IPS DF 19.7 (cell line): ENCODE measurements at regions not wholly inside any gene's neighbourhood (a gene's known extent, or its start where the extent isn't known, plus 50 kb on each side); places are given as distances from the start of the nearest gene placed in this dataset.

Experiments
- DNase-seq: peaks from one replicate; pipeline ENCODE4 v3.0.0-alpha.2; 2013; ENCODE audit warnings: low read depth, low spot score

DNA sequence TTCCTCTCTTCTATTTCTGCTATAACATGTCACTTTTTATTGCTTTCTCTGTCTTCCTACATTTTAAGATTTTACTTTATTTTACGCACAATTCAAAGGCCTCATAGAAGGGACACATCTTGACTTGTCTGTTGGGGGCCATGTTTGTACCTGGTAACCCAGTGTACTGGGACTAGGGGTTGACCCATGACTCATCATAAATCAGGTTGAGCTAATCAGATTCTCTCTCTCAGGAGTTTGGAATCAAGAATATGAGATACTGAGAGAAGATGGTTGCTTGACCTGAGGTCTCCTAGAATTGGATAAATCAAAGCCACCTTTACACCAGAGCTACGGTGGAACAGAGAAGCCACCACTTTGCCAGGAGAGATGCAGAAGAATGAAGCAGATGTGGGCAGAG, 153.0 kb downstream of the UXS1 start:
- no peak for DNase-seq

DNA sequence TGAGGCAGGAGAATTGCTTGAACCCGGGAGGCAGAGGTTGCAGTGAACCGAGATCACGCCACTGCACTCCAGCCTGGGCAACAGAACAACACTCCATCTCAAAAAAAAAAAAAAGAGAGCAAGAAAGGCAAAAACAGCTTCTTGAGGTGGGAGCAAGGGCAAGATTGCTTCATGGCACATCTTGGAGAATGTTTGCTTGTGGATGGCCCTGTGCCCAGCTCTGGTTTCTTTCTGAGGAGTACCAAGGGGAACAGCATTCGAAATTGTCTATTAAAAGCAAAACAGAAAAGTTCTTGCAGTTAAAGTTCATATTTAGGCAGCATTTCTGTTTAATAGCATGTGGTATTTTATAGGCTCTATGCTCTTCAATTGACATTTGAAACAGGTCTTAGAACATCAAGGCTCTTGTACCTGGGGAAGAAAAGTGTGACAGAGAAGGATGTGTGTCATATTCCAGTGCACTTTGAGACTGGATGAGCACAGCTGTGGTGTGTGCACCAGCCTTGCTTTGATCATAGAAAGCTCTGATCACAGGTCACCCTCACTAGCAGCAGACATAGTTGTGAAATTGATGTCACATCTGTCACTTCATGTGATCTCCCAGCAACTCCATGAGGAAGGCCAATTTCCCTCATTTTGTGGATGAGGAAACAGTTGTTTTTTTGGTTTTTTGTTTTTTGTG, 154.3 kb downstream of the UXS1 start:
- no peak for DNase-seq

DNA sequence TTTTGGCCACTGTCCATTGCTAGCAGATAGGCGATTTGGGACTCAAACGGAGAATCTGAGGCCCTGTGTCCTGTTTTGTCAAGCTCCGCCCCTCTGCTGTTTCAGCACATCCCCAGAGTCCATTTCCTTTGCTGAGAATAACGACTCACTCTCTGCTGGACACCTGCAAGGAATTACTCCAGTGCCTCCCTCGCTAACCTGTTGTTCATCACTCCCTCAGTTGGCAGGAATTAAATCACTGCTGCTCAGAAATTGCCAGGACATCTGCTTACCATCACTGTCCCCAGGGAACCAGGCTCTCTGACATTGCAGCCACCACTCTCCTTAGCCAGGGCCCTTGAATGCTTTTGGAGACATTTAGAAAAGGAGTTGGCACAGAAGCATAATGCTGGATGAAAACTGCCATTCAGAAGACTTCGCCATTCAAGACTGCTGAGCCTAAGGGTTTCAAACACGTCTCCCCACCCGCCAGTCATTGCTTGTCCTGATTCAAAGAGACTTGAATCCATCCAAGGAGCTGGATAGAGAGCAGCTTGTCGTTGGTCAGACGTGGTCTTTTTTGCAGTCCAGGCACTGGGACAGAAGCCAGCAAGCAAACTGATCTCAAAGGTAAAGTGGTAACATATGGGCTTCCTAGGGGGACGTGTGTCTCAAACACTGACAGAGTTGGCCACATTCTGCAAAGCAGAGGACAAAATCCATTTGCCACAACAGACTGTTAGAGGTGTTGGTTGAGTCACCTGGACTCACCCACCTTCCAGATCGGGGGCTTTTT, 155.3 kb downstream of the UXS1 start:
- no peak for DNase-seq

DNA sequence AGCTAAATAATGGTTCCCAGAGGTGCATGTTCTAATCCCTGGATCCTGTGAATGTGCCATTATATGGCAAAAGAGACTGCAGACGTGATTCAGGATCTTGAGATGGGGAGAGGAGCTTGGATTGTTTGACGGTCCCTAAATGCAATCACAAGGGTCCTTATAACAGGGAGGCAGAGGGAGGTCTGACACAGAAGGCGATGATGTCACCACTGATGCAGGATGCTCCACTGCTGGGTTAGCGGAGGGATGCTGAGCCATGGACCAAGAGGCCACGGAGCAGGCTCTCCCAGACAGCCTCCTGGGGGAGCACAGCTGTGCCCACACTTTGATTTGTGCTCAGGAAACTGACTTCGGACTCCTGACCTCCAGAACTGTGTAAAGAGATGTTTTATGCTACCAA, 156.2 kb downstream of the UXS1 start:
- DNase-seq, result no peak

DNA sequence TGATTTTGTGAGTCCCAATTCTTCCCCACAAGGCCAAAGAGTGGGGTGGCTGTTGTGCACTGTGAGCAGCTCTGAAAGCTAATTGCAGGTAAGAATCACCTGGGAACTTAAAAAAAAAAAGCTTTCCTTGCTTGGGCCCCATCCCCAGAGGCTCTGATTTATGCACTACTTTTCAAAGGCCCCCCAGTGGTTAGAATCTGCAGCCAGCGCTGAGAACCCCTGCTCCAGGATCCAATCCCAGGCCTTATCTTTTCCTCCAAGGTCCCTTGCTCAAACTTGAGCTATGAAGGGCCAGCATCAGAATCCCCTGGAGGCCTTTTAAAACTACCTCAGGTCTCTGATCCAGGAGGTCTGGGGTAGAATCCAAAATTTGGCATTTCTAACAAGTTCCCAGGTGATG, 156.8 kb downstream of the UXS1 start:
- DNase-seq, result no peak

DNA sequence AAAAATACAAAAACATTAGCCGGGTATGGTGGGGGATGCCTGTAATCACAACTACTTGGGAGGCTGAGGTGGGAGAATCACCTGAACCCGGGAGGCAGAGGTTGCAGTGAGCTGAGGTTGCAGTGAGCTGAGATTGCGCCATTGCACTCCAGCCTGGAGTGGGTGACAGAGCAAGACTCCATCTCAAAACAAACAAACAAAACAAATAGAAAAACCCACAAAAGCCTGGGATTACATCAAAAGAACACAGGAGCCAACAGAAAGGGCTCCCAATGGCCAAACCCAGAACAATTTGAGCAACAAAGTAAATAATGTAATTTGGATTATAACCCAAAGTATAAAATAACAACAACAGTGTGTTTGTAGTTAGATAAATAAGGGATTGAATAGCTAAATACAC, 159.8 kb downstream of the UXS1 start:
- no peak for DNase-seq

DNA sequence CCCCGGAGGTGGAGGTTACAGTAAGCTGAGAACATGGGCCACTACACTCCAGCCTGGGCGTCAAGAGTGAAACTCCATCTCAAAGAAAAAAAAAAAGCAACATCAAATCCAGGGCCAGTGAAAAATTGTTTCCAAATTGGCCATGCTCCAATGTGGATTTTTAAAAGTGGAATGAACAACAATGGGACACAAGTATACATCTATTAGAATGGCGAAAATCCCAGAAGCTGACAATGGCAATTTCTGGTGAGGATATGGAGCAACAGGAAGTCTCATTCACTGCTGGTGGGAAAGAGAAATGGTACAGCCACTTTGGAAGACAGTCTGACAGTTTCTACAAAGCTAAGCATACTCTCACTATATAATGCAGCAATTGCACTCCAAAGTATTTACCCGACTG, 161.4 kb downstream of the UXS1 start:
- DNase-seq, result no peak

DNA sequence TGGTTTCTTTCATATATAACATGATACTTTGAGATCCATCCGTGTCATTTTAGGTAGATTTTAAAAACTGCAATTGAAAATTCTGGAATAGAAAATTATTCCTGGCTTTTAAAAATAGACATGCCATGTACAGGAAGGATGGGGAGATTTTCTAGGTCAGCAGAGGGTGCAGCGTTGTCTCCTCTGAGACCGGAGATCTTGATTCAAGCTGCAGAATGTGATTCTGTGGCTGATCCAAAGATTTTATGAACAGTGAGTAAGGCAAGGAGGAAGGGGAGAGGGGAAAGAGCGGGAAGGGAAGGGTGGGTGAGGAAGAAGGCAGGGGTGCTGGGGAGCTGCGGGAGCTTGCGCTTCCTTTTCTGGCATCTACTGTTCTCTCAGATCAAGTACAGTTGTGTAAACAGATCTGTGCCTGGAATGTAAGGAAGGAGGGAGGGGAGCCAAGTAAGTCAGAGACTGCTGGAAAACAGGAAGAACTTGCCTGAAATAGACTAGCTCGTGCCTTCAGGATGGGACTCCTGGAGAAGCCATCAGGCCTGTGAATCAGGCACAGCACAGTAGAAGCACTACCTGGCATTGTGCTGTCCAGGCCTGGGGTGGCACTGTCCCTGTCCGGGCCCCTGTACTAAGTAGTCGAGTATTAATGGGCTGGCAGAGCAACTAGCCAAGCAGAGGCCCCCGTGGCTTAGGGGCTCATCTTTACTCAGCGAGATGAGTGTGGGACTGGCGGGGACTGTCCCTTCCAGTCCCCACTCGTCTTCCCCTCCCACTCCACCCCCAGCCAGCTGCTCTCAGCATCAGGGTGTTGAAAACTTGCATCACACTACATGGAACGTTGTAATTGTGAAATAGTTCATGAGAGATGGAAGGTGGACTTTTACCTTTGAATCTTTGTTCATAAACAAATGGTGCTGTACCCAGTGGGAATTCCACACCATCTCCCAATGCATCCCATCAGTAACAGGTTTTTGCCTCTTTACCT, 163.5 kb downstream of the UXS1 start:
- no peak for DNase-seq

DNA sequence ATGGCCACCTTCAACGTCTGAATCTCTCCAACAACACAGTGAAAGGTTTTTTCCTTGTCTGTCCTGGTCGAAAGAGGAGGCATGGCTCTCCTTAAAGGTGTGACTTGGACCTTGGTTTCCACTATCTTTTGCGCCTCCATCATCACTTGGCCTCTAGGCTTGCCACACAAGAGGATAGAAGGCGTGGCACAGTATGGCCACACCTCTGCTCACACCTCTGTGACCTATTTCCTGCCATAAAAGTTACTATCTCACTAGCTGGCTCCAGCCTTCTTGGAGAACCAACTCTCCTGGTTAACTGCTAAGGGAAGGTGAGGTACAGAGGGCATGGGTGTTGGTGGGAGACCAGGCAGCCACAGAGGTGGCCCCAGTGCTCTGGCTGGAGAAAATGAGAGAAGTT, 165.9 kb downstream of the UXS1 start:
- DNase-seq, result no peak

DNA sequence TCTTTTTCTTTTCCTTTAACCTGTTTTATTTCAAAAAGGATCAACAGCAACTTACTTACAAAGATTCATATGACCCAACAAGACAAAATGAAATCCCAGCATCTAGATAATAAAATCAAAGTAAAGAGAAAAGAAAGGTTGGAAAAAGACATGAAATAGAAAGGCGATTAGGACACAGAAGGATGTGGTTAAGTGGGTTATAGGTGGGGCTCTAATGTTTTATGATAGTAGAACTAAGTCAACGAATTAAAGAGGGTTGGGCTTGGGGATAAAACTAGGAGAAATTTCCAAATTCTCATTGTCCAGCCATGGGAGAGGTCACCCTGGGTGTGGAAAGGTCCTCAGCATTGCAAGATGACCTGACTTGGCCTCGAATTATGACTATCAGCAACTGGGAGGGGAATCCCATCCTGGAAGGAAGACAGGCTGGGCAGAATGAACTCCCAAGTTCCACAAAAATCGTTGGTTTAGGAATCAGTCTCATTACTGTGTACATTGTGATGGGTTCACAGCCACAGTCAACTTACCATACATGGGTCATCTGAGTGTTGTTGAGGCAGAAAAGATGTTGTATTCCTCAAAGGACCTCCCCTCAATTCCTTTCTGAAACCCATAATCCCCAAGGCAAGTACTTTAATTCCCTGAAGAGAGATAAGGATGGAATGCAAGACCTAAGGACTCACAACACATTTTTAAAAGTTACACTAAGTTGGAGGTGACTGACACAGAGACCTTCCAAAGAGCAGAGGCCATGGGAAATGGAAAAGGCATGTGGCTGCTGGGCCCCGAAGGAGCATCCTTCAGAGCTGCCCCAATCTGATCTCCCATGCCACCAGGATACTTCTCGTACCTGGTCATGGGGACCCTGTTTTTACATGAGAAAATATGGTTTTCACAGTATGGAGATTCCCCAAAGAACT, 167.6 kb downstream of the UXS1 start:
- DNase-seq, result no peak

DNA sequence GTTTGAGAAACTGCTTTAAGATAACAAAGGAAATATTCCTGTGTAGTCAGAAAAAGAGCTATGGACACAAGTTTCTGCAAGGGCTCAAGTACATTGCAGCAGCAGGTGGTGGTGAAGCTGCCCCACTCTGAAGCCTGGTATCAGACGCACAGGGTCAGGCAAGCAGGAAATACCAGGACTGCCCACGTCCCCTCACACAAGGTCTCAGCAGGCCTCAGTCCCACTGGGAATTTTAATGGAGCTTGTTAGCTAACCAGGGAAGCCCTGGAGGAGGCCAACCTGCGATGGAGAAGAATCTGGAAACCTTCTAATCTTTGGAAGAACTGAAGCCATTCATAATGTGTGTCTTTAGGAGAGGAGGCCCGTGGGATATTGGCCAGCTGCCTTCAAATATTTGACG, 168.3 kb downstream of the UXS1 start:
- DNase-seq, result no peak

DNA sequence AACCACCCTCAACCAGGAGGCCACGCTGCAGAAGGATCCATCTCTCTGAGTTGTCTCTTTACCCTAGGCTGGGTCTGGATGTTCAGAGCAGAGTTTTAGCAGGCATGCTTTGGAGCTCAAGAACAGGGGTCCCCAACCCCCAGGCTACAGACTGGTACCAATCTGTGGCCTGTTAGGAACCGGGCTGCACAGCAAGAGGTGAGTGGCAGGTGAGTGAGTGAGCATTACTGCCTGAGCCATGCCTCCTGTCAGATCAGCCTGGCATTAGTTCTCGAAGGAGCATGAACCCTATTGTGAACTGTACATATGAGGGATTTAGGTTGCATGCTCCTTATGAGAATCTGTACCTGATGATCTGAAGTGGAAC, 172.5 kb downstream of the UXS1 start:
- no peak for DNase-seq

DNA sequence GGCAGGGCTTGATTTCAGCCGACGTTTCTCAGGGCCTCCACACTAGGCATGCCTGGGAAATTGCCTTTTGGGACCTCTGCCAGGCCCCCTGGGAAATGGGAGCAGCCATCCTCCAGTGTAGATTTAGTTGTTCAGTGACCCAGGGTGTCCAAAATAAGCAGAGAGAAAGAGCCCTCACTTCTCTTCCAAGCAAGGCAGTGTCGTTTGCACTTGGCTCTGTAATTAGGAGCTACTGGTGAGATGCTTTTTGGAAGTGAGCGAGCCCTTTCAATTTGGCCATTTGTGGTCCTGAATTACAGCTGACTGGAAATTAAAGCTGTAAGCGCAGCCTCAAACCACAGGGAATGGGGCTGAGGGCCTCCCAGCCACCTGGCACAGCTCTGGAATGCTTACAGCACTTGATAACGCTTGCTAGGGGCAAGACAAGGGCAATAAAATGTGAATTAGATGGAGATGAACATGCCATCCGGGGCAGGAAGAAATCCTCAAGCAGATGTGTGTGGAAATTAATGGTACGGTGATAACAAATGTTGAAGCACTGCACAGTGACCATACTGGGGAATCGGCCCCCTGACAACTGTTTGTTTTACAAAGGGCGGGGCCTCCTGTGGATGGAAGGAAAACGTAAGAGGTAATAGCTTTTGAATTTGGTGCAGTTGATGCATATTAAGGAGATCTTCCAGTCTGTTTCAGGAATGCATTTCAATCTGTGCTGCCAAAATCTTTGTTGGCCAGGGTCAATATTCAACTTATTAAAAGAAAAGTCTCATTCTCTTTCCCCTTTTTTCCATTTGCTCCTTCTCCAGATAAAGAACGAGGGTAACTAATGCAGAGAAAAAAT, 173.1 kb downstream of the UXS1 start:
- no peak for DNase-seq

DNA sequence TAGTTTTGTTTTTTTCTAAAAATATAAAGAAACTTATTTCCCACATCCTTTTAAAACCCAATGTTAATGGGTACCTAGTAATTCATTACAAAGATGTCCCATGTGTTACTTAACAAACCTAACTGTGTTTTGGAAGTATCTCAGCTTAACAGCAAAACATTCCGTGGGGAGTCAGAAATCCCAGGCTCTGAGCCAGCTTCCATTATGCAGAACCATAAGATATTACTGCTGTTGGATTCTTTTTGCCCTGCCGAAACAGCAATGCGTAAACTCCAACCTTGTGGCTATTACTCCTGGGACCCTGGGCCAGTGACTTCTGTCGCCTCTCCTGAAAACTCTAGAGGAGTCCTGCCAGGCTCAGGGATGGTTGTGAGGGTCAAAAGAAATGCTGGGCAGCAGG, 174.1 kb downstream of the UXS1 start:
- DNase-seq, result no peak

DNA sequence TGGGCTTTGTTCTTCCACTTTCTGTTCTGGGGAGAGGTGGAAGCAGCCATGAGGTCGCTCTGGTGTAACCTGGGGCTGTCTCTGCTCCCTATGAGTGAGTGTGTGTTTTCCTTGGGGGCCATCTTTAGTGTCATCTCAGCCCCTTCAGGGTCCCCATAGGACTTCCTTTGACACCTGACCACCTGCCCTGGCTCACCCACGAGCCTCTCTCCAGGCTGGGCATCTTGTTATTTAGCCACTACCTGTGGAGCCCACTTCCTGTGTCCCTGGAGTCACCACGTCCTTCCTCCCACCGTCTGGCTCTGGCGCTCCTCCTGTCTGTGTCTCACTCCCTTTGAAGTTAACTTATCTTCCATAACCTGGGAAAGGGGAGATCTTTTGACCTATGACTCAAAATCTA, 176.0 kb downstream of the UXS1 start:
- DNase-seq, result no peak

DNA sequence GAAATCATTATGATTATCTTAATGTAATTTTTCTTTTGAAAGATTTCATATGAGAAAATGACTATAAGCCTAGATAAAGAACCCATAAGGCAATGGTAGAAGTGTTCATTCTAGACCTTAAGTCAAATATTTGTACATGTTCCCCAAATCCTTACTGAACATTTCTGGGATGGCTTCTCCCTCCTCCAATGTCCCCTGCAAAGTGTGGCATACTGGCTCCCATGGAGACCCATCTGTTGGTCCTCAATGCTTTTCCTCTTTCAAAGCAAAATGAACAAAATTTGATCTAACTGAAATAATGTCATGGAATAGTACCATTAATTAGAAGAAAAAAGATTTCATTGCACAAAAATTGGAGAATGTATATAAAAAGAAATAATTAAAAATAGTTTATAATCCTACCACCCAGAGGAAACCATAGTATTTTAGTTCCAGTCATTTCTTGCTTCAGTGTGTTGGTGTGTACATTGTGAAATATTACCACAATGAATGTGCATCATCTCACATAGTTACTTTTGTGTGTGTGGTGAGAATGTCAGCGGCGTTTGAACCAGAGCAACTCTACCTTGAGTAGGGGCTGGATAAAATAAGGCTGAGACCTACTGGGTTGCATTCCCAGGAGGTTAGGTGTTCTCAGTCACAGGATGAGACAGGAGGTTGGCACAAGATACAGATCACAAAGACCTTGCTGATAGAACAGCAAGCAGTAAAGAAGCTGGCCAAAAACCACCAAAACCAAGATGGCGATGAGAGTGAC, 181.3 kb downstream of the UXS1 start:
- DNase-seq, result no peak

DNA sequence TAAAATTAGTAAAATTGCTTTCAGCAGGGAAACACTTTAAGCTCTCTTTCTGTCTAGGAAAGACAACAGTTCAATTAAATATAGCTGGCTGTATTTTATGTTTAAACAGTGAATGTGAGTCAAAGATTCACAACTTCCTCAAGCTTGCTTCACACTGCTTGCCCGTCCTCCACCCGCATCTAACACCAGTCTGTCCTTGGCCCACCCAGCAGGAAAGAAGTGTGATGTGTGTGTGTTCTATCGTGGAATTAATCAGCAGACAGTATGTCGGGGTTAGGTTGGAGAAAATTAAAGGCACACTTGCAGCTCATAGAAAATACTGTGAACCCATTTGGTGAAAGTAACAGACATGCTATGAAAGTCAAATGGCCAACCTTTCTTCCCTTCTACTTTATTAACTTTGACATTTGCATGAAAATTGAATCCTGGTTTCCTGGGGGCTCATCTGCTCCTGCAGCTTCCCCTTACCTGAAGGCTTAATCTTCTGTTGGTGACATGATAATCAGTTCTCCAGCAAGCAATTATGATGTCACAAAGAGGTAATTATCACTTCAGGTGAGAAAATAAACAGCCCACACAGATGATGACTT, 182.0 kb downstream of the UXS1 start:
- no peak for DNase-seq

DNA sequence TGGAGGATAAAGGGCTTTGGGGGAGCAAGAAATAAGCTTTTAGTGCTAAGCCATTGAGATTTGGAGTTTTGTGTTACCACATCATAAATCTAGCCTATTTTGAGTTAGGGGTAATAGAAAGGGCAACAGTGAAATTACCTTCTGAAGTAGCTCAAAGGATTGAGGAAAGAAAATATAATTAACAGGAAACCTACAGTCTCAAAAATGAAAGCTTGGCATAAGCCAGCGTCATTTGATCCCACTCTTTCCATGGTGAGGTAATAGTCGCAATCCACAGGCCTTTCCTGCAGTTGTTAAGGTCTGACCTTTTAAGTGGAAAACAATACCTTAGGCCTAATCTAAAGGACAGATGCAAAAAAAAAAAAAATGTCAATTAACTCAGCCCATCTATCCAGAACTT, 182.7 kb downstream of the UXS1 start:
- DNase-seq, result no peak

DNA sequence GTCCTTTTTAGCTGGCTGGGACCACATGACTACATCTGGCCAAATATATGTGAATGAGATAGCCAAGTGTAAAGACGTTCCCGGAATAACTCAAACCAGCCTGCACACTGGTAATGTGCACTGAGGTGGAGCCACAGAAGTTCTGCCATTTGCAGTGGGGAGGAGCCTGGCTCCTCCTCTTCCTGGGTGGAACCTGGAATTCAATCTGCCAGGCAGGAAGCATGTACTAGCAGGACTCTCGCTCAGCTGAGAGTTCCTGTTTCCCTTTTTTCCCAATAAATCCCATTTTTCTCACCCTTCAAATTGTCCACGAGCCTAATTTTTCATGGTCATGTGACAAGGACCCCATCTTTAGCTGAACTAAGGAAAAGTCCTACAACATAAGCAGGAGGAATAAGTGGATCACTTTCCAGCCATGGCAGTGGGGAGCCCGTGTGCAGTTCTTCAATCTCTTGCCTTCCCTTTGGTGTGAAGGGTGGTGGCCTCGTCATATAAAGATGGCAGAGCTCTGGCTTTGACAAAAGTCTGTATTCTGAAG, 183.2 kb downstream of the UXS1 start:
- no peak for DNase-seq
